IMR-90 (cell line): ENCODE measurements at regions not wholly inside any gene's neighbourhood (a gene's known extent, or its start where the extent isn't known, plus 50 kb on each side); places are given as distances from the start of the nearest gene placed in this dataset.
"Not testable (repeated sequence)": the region's sequence is repeated elsewhere in the genome, so short reads cannot be mapped to it uniquely, and the experiment has no call there.

Experiments used
- CEBPB ChIP-seq: IDR thresholded peaks from 2 replicates; pipeline ENCODE4 v1.6.1; 2012; ENCODE audit warnings: low read depth, low read length, improper control_type of control experiment
- CTCF ChIP-seq: conservative IDR thresholded peaks from 2 replicates; pipeline ENCODE4 v1.5.1; 2012; ENCODE audit warnings: mild to moderate bottlenecking, low read depth, low read length, improper control_type of control experiment
- MAFK ChIP-seq: IDR thresholded peaks from 2 replicates; pipeline ENCODE4 v1.6.1; 2012; ENCODE audit warnings: low read depth, low read length, improper control_type of control experiment
- NFE2L2 ChIP-seq: fragments of 150-350 bp; IDR thresholded peaks from 2 replicates; pipeline ENCODE4 v1.6.1; 2016; ENCODE audit warnings: low read depth, mild to moderate bottlenecking, low read length
- RAD21 ChIP-seq: IDR thresholded peaks from 2 replicates; pipeline ENCODE4 v1.6.1; 2012; ENCODE audit warnings: low read length, improper control_type of control experiment
- RCOR1 ChIP-seq: IDR thresholded peaks from 2 replicates; pipeline ENCODE4 v1.6.1; 2012; ENCODE audit warnings: mild to moderate bottlenecking, low read length, improper control_type of control experiment; ENCODE audit not compliant: insufficient replicate concordance
- RFX5 ChIP-seq: IDR thresholded peaks from 2 replicates; pipeline ENCODE4 v1.8.0; 2012; ENCODE audit warnings: low read depth, mild to moderate bottlenecking, low read length, moderate library complexity
- TF ChIP-seq, protein P1 (sequence below): fragments of 150-350 bp; IDR thresholded peaks from 2 replicates; pipeline ENCODE4 v1.6.1; 2017; ENCODE audit warnings: mild to moderate bottlenecking, antibody characterized with exemption, low read length, low read depth

GRCh38 chr6:60473805-60474204, 1812.2 kb downstream of the KHDRBS2 start:
- TF ChIP-seq CTCF, RAD21, CEBPB, NFE2L2, RFX5, MAFK, RCOR1: not testable (repeated sequence)
- TF ChIP-seq, protein P1, sequence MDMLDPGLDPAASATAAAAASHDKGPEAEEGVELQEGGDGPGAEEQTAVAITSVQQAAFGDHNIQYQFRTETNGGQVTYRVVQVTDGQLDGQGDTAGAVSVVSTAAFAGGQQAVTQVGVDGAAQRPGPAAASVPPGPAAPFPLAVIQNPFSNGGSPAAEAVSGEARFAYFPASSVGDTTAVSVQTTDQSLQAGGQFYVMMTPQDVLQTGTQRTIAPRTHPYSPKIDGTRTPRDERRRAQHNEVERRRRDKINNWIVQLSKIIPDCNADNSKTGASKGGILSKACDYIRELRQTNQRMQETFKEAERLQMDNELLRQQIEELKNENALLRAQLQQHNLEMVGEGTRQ = not testable (repeated sequence)
